CD4-positive, alpha-beta T cell treated with Interleukin-17A for 4 hours (primary cell): ENCODE measurements at regions not wholly inside any gene's neighbourhood (a gene's known extent, or its start where the extent isn't known, plus 50 kb on each side); places are given as distances from the start of the nearest gene placed in this dataset.
"Not testable (repeated sequence)": the region's sequence is repeated elsewhere in the genome, so short reads cannot be mapped to it uniquely, and the experiment has no call there.

Source experiments
- DNase-seq: peaks from one replicate; pipeline ENCODE4 v3.0.0-alpha.2; 2020; ENCODE audit warnings: mixed read lengths

DNA sequence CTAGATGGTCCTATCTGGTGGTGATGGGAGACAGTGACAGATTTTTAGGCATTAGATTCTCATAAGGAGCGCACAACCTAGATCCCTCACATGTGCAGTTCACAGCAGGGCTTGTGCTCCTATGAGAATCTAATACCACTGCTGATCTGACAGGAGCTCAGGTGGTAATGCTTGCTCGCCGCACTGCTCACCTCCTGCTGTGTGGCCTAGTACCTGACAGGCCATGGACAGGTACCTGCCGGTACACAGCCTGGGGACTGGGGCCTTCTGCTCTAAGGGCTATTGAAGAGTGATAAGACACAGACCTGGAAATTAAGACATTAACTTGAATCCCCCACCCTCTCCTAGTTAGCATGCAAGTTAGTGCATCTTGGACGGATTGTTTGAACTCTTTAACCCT, 64.4 kb downstream of the KLRB1 start:
- not testable (repeated sequence) for DNase-seq

DNA sequence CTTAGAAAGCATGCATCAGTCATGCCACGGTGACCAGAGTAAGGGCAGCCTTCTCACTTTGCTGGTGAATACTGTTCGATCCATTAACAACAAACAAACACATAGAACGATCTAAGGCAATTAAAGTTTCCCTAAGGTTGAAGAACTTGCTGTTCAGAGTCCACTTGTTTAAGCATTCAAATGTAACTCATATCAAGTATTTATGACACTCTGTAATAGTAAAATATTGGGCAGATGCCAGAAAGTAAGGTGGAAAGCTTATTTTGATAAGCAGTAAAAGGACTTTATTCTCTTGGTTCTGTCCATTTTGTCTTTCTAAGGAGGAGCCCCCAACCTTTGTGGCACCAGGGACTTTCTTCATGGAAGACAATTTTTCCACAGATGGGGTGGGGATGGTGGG, 64.9 kb downstream of the KLRB1 start:
- not testable (repeated sequence) for DNase-seq

DNA sequence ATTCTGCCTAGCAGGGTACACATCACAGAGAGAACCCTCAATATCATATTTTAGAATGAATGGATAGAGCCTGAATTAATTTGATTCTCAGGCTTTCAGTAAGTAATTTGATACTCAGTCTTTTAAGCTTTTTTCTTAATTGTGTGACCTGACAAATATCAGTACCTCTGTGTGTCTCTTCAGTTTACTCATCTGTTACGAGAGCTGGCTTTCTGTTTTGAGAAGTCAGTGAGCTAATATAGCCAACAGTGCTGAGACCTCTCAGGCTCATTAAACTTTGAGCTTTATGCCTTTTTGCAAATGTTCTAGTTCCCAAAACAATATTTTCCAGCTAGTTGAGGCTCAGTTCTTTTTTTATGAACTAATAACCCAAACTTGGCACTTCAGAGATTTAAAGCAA, 91.8 kb downstream of the KLRB1 start:
- DNase-seq, result not testable (repeated sequence)

DNA sequence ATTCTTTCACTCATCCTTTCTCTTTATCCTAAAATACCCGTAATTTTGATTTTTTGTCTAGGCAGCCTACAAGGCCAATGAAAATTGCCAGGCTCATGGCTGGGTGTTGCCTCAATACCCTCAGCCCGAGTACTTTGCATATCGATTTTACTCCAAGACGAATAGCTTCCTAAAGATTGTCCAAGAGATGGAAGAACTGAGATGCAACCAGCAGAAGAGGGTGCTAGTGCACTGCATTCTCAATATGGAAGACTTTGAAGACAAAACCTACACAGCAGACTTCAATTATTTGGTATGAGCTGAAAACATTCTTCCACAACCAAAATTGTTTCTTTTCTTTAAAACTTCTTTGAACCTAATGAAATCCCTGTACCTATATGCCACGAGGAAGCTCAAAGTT, 95.0 kb downstream of the KLRB1 start:
- DNase-seq, result not testable (repeated sequence)

DNA sequence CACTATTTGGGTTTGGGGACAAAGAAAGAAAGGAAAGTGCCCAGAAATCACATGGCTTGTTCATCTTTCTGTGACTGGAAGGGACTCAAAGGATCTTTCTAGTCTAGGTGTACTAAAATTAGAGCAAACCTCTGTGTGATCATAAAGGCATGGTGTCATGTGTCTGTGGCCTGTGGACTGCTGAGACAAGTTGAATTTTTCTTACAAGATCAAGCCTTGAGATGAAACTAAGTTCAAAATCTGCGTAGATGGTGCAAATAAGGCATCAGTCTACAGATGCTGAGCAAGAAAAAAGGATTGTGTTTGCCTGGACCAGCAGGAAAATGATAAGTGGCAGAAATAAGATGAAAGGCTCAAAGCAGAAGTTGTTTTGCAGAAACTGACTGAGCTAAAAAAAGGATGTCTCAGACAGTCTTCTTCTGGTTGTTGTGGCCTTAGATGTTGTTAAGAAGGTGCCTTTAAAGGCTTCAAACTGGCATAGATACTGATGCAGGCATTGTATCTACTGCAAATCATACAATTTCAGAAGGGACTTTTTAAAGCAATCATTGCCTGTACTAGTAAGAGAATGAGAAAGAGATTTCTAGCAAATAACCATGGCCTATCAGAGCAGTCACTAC, 97.2 kb downstream of the KLRB1 start:
- DNase-seq, result not testable (repeated sequence)

DNA sequence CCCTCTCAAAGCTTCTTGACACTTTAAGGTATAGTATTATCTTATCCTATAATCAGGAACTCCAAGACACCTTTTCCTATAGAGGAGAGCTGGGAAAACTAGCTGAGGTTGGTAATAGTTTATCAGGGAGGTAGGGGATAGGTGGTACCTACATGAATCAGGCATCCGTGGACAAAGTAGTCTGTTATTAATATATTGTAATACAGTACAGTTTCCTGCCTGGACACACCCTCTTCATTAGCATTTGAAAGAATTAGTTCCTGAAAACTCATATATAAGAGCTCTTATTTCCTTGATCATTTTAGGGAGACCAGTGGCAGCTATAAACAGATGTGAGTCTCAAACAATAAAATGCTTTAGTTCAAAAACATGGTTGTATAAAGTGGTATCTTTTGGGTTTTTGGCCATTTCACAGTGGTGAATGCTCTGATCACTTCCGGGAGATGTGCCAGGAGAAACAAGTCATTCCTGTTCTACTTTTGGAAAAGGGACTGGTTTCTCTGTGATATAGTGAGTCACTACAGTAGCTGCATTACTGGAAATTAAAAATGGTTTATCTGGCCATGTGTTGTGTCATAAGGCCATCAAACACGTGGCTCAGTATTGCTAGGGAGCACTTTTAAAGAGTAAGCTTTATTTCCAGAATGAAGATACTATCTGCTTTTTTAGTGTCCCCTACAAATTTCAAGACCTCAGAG, 98.1 kb downstream of the KLRB1 start:
- DNase-seq, result no peak

DNA sequence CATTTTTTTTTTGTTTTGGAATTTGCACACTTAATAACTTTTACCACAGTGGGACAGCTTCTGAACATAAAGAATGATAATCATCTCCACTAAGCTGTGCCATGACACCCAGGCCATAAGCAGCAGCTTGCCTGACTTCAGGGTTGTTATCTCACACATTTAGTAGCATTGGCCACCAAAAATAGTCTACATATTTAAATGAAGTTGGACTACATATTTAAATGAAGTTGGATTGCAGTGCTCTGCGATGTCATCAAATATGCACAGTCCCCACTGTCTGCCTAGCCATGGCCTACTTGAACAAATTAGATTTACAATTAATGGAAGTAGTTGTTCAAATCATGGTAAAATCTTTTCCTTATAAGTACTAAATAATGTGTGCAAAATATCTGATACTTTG, 101.0 kb downstream of the KLRB1 start:
- no peak for DNase-seq

DNA sequence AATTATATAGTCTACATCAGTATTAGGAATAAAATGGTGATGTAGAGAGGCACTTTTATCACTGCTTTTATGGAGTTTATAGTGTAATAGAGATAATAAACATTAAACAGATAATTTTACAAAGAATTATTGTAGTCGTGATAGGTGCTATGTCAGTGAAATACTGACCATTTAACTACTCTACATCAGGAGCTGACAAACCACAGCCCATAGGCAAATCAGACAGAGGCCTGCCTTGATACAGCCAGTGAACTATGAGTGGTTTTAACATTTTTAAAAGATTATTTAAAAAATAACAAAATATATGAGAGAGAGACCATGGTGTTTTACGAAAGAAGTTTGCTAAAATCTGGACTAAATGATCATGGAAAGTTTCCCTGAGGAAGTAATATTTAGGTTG, 104.3 kb downstream of the KLRB1 start:
- not testable (repeated sequence) for DNase-seq

DNA sequence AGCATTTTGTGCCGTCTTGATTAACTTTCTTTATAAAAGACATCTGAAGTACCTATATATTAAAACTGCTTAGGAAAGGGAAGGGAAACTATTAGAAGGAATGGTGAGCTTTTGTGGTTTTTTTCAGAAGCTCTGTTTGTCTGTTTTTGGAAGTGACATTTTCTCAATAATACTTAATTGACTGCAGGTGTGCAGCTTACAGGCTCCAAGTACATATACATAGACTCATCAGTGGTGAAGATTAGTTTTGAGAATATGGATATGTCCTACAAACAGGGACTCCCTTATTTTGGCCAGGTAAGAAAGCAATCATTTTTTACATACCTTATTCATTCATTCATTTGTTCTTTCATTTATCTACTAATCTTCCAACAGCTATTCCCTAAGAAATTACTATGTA, 104.9 kb downstream of the KLRB1 start:
- not testable (repeated sequence) for DNase-seq

DNA sequence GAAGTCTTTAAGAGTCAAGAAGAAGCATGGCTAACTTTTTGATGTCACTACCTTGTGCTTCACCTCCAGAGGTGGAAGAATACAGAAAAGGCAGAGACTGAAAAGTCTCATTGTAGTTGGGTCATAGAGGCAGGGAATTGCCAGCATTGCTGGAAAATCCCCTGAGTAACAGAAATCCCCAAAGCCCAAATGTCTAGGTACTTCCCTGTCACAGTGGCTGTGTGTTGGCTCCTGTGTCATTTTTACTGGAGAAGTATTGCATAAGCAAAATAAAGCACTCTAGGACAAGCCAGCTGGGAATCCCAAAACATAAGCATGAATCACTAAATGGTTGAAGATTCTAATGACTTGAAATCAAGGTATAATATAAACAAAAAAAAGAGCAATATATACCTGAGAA, 114.4 kb downstream of the KLRB1 start:
- DNase-seq, result not testable (repeated sequence)

DNA sequence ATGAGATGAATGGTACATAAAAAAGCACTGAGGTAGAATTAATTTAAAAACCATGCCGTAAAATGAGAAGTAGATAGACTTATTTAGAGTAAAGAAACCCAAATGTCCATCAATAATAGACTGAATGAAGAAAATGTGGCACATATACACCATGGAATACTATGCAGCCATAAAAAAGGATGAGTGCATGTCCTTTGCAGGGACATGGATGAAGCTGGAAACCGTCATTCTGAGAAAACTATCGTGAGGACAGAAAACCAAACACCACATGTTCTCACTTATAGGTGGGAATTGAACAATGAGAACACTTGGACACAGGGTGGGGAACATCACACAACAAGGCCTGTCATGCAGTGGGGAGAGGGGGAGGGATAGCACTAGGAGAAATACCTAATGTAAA, 126.4 kb downstream of the KLRB1 start:
- not testable (repeated sequence) for DNase-seq

DNA sequence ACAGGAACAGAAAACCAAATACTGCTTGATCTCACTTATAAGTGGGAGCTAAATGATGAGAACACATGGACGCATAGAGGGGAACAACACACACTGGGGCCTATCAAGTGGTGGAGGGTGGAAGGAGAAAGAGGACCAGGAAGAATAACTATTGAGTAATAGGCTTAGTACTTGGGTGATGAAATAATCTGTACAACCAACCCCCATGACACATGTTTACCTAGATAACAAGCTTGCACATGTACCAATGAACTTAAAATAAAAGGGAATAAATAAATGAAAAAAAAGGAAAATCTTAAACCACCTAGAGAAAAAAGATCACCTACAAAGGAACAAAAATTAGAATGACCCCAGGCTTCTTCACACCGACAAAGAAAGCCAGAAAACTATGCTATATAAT, 133.5 kb downstream of the KLRB1 start:
- DNase-seq, result not testable (repeated sequence)

DNA sequence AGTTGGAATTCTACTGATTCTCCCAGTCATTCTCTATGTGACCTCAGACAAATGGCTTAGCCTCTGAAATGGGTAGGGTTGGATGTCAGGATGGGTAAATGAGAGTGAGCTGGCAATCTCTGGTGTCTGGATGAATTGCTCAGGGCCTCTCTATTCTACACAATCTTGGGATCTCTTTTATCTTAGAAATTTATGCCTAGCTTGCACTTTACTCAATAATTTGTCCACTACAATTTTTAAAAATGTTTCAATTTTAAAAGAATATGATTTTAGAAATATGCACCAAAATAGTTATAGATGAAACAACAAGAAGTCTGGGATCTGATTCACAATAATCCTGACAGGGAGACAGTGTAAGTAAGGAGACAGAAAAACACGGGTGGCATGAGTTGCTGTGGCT, 134.1 kb downstream of the KLRB1 start:
- not testable (repeated sequence) for DNase-seq

DNA sequence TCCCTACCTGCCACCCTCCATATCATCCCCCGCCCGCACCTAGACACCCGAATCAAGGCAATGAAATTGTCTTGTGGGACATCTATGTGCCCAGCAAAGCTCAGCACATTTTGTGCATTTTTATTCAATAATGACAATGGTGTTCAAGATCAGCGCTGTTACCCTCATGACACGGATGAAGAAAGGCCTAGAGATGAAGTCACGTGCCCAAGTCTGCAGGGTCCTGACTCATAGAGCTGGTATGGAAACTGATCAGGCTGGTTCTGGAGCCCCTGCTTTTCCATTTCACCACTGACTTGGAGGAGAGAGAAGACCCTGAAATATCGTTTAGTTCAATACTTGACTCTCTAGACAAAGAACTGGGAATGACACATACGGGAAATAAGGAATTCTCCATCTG, 136.2 kb downstream of the KLRB1 start:
- not testable (repeated sequence) for DNase-seq

DNA sequence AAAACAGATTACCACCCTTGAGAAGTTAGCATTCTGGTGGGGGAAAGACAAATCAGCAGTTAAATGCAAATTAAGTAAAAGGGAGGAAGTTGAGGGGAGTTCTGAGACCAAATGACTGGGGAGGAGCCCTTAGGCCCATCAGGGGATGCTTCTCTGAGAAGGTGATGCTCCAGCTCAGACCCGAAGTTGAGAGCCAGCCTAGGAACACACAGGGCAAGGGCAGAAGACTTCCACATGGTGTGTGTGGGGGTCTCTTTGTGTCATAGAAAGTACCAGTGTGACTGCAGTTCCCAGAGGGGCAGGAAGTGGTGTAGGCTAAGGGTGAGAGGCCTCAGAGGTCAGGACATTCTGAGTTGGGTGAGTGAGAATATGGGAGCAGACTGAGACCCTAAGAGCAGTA, 137.3 kb downstream of the KLRB1 start:
- DNase-seq, result not testable (repeated sequence)

DNA sequence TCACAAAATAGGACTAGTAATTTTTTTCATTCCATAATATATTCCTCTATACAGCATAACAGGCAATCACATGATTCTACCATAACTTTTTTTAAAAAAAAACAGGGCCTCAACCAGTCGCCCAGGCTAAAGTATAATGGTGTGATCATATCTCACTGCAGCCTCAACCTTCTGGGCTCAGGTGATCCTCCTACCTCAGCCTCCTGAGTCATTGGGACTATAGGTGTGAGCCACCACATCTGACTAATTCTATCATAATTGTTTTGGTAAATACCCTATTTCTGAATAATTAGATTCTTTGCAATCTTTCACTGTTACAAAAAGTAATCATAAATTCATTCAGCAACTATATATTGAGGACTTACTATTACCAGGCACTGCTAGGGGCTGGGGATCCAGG, 137.8 kb downstream of the KLRB1 start:
- not testable (repeated sequence) for DNase-seq

DNA sequence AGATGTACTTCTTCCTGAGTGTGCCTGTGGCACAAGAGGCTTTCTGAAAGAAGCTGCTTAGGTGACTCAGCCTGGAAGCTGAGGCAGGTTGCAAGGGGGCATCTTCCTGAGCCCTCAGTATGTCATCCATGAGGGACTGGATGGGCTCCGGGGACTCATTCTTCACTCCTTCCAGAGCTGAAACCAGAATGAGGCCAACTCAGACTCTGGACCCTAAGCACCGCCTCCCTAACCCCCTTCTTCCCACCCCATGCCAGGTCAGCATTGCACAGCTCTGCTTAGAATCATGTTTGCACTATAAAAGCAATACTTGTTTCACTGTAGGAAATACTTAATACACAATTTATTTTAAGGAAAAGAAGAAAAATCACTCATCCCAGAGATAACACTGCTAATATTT, 138.3 kb downstream of the KLRB1 start:
- DNase-seq, result not testable (repeated sequence)

DNA sequence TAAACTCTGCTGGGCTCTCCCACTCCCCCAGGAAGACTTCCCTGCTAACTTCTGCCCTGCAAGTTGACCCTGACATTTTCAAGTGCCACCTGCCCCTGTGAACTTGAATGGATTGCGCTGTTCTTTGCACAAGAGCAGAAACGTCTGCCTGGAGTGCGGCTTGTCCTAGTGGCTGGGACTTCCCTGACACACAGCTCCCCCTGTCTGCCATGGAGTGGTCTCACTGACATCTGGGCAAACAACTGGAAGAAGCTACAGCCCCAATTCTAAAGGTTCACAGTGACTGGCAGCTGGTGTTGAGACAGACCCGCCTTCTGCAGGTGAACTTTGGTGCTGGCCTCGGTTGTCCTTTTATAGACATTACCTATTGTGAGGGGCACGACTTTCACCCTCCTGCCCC, 138.7 kb downstream of the KLRB1 start:
- DNase-seq, result peak; percentile 65

DNA sequence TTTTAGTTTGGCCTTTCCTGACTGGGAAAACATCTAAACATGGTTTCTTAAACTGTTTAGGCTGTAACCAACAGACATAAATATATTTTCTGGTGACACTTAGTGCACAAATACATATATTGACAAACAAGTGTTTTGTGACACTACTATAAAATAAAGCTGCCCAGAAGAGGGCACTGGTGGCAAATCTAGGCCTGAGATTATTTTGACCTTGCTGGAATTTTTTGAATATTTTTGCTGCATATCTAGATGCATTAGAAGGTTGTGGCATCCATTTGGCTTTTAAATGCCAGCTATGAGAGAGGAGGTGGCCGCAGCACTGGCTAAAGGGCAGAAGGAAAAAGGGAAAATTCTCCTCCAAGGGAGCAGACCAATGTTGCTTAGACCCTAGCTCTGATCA, 139.6 kb downstream of the KLRB1 start:
- not testable (repeated sequence) for DNase-seq

DNA sequence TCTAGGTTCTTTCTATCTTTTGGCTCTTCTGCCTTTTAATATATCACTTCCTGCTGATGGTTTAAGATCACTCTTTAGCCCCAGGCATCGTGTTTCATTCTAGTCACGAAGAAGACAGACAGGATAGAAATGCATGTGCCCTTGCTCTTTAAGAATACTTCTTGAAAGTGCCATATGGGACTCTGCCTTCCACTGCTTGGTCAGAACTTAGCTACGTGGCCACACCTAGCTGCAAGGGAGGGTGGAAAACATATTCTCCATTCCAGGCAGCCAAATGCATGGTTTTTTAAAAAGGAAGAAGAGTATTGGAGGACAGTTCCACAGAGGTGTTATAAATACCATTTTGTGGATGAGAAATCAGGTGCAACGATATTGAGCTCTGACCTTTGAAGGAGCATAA, 143.3 kb downstream of the KLRB1 start:
- no peak for DNase-seq

DNA sequence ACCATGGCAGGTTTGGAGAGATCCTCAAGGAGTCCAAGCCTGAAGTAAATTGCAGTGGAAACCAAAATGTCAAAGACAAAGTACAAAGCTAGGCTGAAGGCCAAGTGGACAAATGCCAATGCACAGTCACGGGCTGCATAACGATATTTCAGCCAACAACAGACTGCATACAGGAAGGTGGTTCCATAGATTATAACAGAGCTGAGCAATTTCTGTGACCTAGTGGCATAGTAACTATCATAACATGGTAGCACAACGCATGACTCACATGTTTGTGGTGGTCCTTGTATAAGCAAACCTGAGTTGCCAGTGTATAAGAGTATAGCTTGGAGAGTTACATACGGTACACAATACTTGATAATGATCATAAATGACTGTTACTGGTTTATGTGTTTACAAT, 152.2 kb downstream of the KLRB1 start:
- not testable (repeated sequence) for DNase-seq

DNA sequence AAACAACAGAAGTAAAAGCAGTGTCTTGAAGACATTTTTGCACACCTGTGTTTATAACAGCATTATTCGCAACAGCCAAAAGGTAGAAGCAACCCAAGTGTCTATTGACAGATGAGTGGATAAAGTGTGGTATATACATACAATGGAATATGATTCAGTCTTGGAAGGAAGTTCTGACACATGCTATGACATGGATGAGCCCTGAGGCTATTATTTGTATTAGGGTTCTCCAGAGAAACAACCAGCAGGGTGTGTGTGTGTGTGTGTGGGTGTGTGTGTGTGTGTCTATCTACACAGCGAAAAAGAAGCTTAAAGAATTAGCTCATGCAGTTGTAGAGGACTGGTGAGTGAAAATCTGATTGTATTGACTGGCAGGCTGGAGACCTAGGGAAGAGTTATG, 153.7 kb downstream of the KLRB1 start:
- not testable (repeated sequence) for DNase-seq

DNA sequence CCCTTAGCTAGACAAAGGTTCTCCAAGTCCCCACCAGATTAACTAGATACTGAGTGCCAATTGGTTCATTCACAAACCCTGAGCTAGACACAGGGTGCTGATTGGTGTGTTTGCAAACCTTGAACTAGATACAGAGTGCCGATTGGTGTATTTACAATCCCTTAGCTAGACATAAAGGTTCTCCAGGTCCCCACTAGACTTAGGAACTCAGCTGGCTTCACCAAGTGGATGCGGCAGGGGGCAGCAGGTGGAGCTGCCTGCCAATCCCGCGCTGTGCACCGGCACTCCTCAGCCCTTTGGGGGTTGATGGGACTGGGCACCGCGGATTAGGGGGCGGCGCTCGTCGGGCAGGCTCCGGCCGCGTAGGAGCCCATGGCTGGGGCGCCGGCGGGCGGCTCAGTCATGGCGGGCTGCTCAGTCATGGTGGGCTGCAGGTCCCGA, 157.6 kb downstream of the KLRB1 start:
- peak; percentile 30 for DNase-seq

DNA sequence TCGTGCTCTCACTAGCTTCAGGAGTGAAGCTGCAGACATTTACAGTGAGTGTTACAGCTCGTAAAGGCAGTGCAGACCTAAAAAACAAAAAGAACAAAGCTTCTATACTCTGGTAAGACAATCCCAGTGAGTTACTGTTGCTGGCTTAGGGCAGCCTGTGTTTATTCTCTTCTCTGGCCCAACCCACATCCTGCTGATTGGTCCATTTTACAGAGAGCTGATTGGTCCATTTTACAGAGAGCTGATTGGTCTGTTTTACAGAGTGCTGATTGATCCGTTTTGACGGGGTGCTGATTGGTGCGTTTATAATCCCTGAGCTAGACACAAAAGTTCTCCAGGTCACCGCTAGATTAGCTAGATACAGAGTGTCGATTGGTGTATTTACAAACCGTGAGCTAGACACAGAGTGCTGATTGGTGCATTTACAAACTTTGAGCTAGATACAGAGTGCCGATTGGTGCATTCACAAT, 158.0 kb downstream of the KLRB1 start:
- not testable (repeated sequence) for DNase-seq

DNA sequence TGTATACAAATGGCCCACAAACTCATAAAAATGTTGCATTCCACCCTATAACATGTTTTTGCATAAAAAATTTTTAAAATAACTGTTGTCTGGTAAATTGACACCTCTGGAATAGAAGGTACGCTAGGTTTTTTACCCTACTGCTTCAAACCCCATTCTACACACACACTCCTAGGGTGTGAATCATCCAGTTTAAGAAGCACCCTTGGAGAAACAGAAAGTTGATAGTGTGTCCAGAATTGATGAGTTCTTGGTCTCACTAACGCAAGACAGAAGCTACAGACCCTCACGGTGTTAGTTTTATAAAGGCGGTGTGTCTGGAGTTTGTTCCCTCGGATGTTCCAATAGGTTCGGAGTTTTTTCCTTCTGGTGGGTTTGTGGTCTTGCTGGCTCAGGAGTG, 158.5 kb downstream of the KLRB1 start:
- no peak for DNase-seq
